Activated naive CD4-positive, alpha-beta T cell treated with anti-CD3 and anti-CD28 coated beads, Interleukin-2, amount 50 U/mL, for 24 hours (primary cell): ENCODE measurements at regions not wholly inside any gene's neighbourhood (a gene's known extent, or its start where the extent isn't known, plus 50 kb on each side); places are given as distances from the start of the nearest gene placed in this dataset.
"Not testable (repeated sequence)": the region's sequence is repeated elsewhere in the genome, so short reads cannot be mapped to it uniquely, and the experiment has no call there.

Experiments
- H3K27ac Mint-ChIP-seq: one replicate; pipeline ENCODE4 v1.8.0; 2021; ENCODE audit warnings: mild to moderate bottlenecking, mixed read lengths
- H3K27me3 Mint-ChIP-seq: one replicate; pipeline ENCODE4 v1.8.0; 2021; ENCODE audit warnings: mixed read lengths
- H3K36me3 Mint-ChIP-seq: one replicate; pipeline ENCODE4 v1.8.0; 2021; ENCODE audit warnings: mixed read lengths
- H3K4me1 Mint-ChIP-seq: one replicate; pipeline ENCODE4 v1.8.0; 2021; ENCODE audit warnings: mixed read lengths
- H3K4me3 Mint-ChIP-seq: one replicate; pipeline ENCODE4 v1.8.0; 2021; ENCODE audit warnings: mild to moderate bottlenecking, mixed read lengths
- H3K9me3 Mint-ChIP-seq: one replicate; pipeline ENCODE4 v1.8.0; 2021; ENCODE audit warnings: mixed read lengths

DNA sequence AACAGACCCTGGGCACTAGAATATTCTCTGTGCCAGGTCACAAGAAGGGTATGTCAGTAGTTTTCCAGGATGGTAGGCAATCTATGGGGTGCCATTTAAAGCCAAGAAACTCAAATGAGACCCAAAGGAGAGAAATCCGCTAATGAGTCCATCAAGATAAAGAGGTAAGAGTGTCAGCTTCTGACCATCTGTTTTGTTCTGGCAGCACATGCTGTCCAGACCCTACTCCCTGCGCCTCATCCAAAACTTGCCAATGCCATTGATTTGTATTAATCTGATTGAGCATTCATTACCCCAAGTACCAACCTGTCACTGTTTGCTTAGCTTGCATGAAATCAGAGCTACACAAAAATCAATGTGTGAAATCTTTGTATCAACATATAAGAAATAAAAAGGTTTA, 229.0 kb downstream of the BLID start:
- H3K4me3 Mint-ChIP-seq: no peak overlapping the region
- H3K4me1 Mint-ChIP-seq: no peaks in the 10 kb centered on the region
- no peaks in the 10 kb centered on the region for H3K9me3 Mint-ChIP-seq
- no peaks in the 10 kb centered on the region for H3K36me3 Mint-ChIP-seq
- H3K27ac Mint-ChIP-seq: no peak overlapping the region
- H3K27me3 Mint-ChIP-seq: no peaks in the 10 kb centered on the region

GRCh38 chr11:121886005-121886734, 229.8 kb downstream of the BLID start:
- H3K27ac Mint-ChIP-seq: no peak overlapping the region
- H3K4me1 Mint-ChIP-seq: no peaks in the 10 kb centered on the region
- no peaks in the 10 kb centered on the region for H3K36me3 Mint-ChIP-seq
- no peaks in the 10 kb centered on the region for H3K9me3 Mint-ChIP-seq
- no peaks in the 10 kb centered on the region for H3K27me3 Mint-ChIP-seq
- no peak overlapping the region for H3K4me3 Mint-ChIP-seq

GRCh38 chr11:121884626-121885025, 231.4 kb downstream of the BLID start:
- H3K9me3 Mint-ChIP-seq: no peaks in the 10 kb centered on the region
- H3K4me3 Mint-ChIP-seq: no peak overlapping the region
- peaks cover 4% of the 10 kb centered on the region for H3K27me3 Mint-ChIP-seq
- no peaks in the 10 kb centered on the region for H3K4me1 Mint-ChIP-seq
- no peak overlapping the region for H3K27ac Mint-ChIP-seq
- H3K36me3 Mint-ChIP-seq: no peaks in the 10 kb centered on the region

DNA sequence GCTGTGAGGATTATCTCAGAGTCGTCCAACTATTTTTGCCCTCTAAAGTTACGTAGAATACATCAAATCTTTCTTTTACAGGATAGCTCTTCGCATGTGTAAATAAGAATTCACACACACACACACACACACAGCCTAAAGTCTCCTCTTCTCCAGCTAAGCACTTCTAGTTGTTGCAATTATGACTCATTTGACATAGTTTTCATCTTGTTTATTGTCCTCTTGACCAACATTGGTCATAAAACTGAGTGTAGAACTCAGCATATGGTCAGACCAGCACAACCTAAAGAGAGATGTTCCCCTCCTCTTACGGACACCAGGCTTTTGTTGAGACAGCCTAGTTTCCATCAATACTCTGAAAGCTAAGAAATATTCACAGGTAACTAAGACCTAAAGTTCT, 234.2 kb downstream of the BLID start:
- H3K27me3 Mint-ChIP-seq: peaks cover 4% of the 10 kb centered on the region
- H3K4me3 Mint-ChIP-seq: no peak overlapping the region
- no peaks in the 10 kb centered on the region for H3K36me3 Mint-ChIP-seq
- H3K4me1 Mint-ChIP-seq: no peaks in the 10 kb centered on the region
- no peak overlapping the region for H3K27ac Mint-ChIP-seq
- H3K9me3 Mint-ChIP-seq: no peaks in the 10 kb centered on the region

DNA sequence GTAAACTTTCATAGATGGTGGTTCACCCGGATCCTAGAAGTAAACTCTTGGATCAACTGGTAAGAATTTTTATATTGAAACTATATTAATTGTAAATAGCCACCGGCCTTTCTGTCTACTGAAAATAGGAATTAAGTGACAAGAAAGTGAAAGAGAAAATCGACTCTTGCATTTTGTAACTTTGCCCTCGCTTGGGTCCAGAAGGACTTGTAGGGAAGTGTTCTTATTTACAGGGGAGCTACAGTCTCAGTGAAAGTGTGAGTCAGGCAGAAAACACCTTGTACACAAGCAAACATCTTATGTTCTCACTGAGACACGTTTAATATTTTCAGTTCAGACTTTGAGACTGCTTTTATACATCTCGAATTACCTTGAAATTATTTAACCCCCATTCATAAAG, 238.9 kb downstream of the BLID start:
- H3K27ac Mint-ChIP-seq: no peak overlapping the region
- H3K4me3 Mint-ChIP-seq: no peak overlapping the region
- no peaks in the 10 kb centered on the region for H3K36me3 Mint-ChIP-seq
- no peaks in the 10 kb centered on the region for H3K4me1 Mint-ChIP-seq
- H3K9me3 Mint-ChIP-seq: no peaks in the 10 kb centered on the region
- H3K27me3 Mint-ChIP-seq: peaks cover 4% of the 10 kb centered on the region

DNA sequence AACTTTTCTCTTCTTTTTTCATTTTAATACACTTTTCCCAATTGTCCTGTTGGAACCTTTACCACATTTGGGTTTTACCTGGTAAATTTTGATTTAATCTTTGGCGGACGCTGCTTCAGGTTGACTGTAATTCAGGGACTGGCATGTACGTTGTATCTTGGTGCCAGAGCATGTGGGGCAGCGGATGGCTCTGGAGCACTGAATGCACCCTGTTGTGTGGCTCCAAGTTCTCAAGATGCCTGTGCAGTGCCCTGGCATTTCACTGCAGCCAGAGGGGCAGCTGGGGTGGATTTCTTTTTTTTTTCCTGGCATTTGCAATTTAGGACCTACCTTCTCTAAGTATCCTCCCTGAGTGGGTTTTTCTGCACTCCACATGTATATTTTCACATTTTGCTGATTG, 242.2 kb downstream of the BLID start:
- H3K27me3 Mint-ChIP-seq: peaks cover 2% of the 10 kb centered on the region
- H3K4me1 Mint-ChIP-seq: no peaks in the 10 kb centered on the region
- H3K36me3 Mint-ChIP-seq: no peaks in the 10 kb centered on the region
- no peak overlapping the region for H3K27ac Mint-ChIP-seq
- H3K9me3 Mint-ChIP-seq: no peaks in the 10 kb centered on the region
- no peak overlapping the region for H3K4me3 Mint-ChIP-seq

DNA sequence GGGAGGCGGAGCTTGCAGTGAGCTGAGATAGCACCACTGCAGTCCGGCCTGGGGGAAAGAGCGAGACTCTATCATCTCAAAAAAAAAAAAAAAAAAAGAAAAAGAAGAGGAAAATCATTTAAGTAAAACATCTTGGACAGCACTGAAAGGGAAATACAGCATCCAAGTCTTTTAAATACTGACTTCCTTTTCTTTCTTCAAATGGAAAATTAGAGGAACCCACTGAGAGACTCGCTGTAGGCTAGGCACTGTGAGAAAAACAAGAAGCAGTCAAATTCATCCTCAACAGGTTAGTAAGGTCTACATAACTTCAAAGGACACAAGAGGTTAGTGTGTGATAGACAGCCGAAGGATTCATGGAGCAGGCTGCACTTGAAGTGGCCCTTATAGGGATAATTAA, 243.7 kb downstream of the BLID start:
- peaks cover 2% of the 10 kb centered on the region for H3K27me3 Mint-ChIP-seq
- no peaks in the 10 kb centered on the region for H3K9me3 Mint-ChIP-seq
- H3K4me3 Mint-ChIP-seq: no peak overlapping the region
- no peaks in the 10 kb centered on the region for H3K4me1 Mint-ChIP-seq
- no peaks in the 10 kb centered on the region for H3K36me3 Mint-ChIP-seq
- H3K27ac Mint-ChIP-seq: no peak overlapping the region

DNA sequence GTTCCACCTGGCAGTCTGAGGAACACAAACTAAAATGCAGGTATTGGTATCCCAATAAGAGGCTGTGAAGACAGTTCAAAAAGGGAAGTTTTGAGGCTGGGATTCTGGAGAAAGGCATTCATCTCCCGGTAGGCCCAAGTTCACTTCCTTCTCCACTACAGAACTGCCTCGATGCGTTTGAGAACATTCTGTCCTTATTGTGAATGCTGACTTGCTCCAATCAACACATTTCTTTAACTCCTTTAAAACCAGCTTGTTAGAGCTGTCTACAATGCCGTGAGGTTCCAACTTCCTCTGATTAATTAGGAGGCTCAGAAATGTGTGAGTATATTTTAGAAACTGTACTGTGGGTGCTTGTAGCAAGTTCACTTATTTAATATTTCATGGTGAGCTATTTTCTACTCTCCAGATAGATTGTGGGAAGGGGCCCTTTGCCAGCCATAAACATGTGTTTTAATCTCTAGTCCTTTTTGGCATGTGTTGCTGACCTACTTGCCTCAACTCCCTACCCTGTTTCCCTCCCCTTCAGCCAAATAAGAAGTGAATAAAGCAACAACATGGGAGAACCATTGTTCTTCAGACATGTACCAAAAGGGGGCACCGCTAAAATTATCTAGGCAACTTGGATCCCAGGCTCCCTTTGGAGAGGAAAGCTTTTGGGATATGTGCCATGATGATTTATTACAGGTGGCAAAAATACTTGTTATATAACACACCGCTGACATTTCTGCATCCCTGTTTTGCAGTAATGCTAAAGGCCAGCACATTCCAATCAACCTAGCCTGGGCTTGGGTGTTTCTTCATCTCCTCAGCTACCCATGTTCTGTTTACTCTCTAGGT, 245.6 kb downstream of the BLID start:
- no peaks in the 10 kb centered on the region for H3K4me1 Mint-ChIP-seq
- H3K36me3 Mint-ChIP-seq: no peaks in the 10 kb centered on the region
- no peak overlapping the region for H3K27ac Mint-ChIP-seq
- peaks cover 2% of the 10 kb centered on the region for H3K27me3 Mint-ChIP-seq
- H3K4me3 Mint-ChIP-seq: no peak overlapping the region
- no peaks in the 10 kb centered on the region for H3K9me3 Mint-ChIP-seq

GRCh38 chr11:121869478-121869877, 246.5 kb downstream of the BLID start:
- H3K4me3 Mint-ChIP-seq: no peak overlapping the region
- no peaks in the 10 kb centered on the region for H3K4me1 Mint-ChIP-seq
- H3K27ac Mint-ChIP-seq: no peak overlapping the region

GRCh38 chr11:121866754-121867153, 249.3 kb downstream of the BLID start:
- H3K4me1 Mint-ChIP-seq: no peaks in the 10 kb centered on the region
- no peak overlapping the region for H3K27ac Mint-ChIP-seq
- no peak overlapping the region for H3K4me3 Mint-ChIP-seq
- H3K27me3 Mint-ChIP-seq: peaks cover 2% of the 10 kb centered on the region
- H3K9me3 Mint-ChIP-seq: no peaks in the 10 kb centered on the region
- no peaks in the 10 kb centered on the region for H3K36me3 Mint-ChIP-seq

More at GRCh38 chr11:121869478-121869877, 246.5 kb downstream of the BLID start:
- peaks cover 2% of the 10 kb centered on the region for H3K27me3 Mint-ChIP-seq
- H3K36me3 Mint-ChIP-seq: no peaks in the 10 kb centered on the region
- H3K9me3 Mint-ChIP-seq: no peaks in the 10 kb centered on the region

- Mint-ChIP-seq H3K27ac (no peak overlapping the region), H3K36me3 (no peaks in the 10 kb centered on the region), H3K27me3 (no peaks in the 10 kb centered on the region), H3K9me3 (no peaks in the 10 kb centered on the region), H3K4me1 (no peaks in the 10 kb centered on the region), H3K4me3 (no peak overlapping the region)
Observed at GRCh38 chr11:121864660-121865059, 251.4 kb downstream of the BLID start.

DNA sequence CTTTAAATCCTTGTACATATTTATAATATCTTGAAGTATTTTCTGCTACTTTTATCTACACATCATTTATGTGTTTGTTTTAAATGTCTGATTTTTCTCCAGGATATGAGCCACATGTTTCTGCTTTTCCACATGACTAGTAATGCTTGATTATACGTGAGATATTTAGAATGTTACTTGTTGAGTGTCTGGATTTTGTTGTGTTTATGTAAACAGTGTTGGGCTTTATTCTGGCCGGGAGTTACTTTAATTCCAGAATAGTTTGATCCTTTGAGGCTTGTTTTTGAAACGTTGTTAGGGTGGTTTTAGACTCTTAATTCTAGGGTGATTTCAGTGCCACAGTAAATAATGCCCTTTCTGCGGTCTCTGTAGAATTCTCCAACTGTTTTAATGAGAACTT, 252.9 kb downstream of the BLID start:
- Mint-ChIP-seq H3K27ac (no peak overlapping the region), H3K4me1 (no peaks in the 10 kb centered on the region), H3K27me3 (no peaks in the 10 kb centered on the region), H3K4me3 (no peak overlapping the region), H3K9me3 (no peaks in the 10 kb centered on the region), H3K36me3 (no peaks in the 10 kb centered on the region)

DNA sequence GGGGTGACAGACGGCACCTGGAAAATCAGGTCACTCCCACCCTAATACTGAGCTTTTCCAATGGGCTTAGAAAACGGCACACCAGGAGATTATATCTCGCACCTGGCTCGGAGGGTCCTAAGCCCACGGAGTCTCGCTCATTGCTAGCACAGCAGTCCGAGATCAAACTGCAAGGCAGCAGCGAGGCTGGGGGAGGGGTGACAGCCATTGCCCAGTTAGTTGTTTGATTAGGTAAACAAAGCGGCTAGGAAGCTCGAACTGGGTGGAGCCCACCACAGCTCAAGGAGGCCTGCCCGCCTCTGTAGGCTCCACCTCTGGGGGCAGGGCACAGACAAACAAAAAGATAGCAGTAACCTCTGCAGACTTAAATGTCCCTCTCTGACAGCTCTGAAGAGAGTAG, 260.9 kb downstream of the BLID start:
- not testable (repeated sequence) for H3K4me1 Mint-ChIP-seq, H3K27ac Mint-ChIP-seq, H3K27me3 Mint-ChIP-seq, H3K4me3 Mint-ChIP-seq, H3K36me3 Mint-ChIP-seq
- H3K9me3 Mint-ChIP-seq: peaks cover 18% of the 10 kb centered on the region

- Mint-ChIP-seq H3K36me3 (no peaks in the 10 kb centered on the region), H3K27me3 (peaks cover 4% of the 10 kb centered on the region), H3K4me3 (no peak overlapping the region), H3K27ac (no peak overlapping the region), H3K9me3 (peaks cover 2% of the 10 kb centered on the region), H3K4me1 (no peaks in the 10 kb centered on the region)
Observed at GRCh38 chr11:121844016-121844415, 272.0 kb downstream of the BLID start.

- no peaks in the 10 kb centered on the region for H3K36me3 Mint-ChIP-seq
- peaks cover 4% of the 10 kb centered on the region for H3K27me3 Mint-ChIP-seq
- no peaks in the 10 kb centered on the region for H3K4me1 Mint-ChIP-seq
- no peak overlapping the region for H3K27ac Mint-ChIP-seq
- H3K4me3 Mint-ChIP-seq: no peak overlapping the region
- H3K9me3 Mint-ChIP-seq: no peaks in the 10 kb centered on the region
Observed at GRCh38 chr11:121842192-121842585, 273.8 kb downstream of the BLID start.

GRCh38 chr11:121841487-121842191, 274.4 kb downstream of the BLID start:
- H3K9me3 Mint-ChIP-seq: no peaks in the 10 kb centered on the region
- H3K27ac Mint-ChIP-seq: no peak overlapping the region
- H3K36me3 Mint-ChIP-seq: no peaks in the 10 kb centered on the region
- H3K27me3 Mint-ChIP-seq: peaks cover 3% of the 10 kb centered on the region
- no peaks in the 10 kb centered on the region for H3K4me1 Mint-ChIP-seq
- H3K4me3 Mint-ChIP-seq: no peak overlapping the region
